ENCODE measurements at regions not wholly inside any gene's neighbourhood (a gene's known extent, or its start where the extent isn't known, plus 50 kb on each side); places are given as distances from the start of the nearest gene placed in this dataset.

DNA sequence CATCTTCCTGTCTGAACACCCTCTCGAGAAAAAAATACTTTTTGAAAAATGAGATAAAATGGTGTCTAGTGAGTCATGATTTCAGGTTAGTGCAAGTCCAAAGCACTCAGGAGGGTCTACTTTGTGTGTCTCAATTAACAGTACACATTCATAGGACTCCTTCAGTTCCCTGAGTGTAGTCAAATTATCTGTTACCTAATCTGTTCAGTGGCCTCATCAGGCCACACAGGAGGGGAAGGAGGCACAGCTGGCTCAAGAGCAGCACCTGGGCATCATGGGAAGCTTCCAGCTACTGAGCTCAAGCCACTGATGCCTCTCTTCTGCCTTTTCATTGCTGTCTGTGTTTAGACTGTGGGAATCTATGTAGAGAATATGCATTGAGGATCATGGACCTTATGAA lies 341.4 kb upstream of the SGO1 start:
- Histone ChIP-seq H3K4me2 (no peak overlapping the region), H3F3A (replicated peaks; ENCODE audit: low read depth) (no peaks in the 10 kb centered on the region), H3K27ac (ENCODE audit: low read depth) (no peak overlapping the region), H3K4me3 (no peak overlapping the region), H3K4me1 (ENCODE audit: insufficient read depth) (no peaks in the 10 kb centered on the region), H3K9me2 (ENCODE audit: insufficient read depth) (no peaks in the 10 kb centered on the region), H3K27me3 (ENCODE audit: insufficient read depth) (no peaks in the 10 kb centered on the region), H4K20me1 (replicated peaks; ENCODE audit: insufficient read depth) (no peaks in the 10 kb centered on the region), H2AFZ (no peak overlapping the region), H3K36me3 (ENCODE audit: insufficient read depth) (no peaks in the 10 kb centered on the region), H3K79me2 (replicated peaks; ENCODE audit: insufficient read depth) (no peaks in the 10 kb centered on the region)
- Mint-ChIP-seq H3K27me3 (ENCODE audit: insufficient read depth, low read depth, poor library complexity) (peaks cover 2% of the 10 kb centered on the region), H3K4me1 (no peaks in the 10 kb centered on the region), H3K36me3 (ENCODE audit: low read depth) (no peaks in the 10 kb centered on the region), H3K4me3 (no peak overlapping the region), H3K27ac (no peak overlapping the region), H3K9me3 (no peaks in the 10 kb centered on the region)
- TF ChIP-seq ZNF462 (CRISPR knock-in tag; IDR thresholded peaks at IDR 0.05) (no peak), EZH2phosphoT487 (IDR thresholded peaks at IDR 0.05; ENCODE audit: unreplicated experiment) (no peak), NANOG (IDR thresholded peaks at IDR 0.05; ENCODE audit: borderline replicate concordance) (no peak), POLR2AphosphoS5 (IDR thresholded peaks at IDR 0.05; ENCODE audit: low read depth) (no peak), EZH2 (IDR thresholded peaks at IDR 0.05; ENCODE audit: low read depth, unreplicated experiment) (no peak), JUNB (IDR thresholded peaks at IDR 0.05; ENCODE audit: unreplicated experiment) (no peak), ZNF114 (CRISPR knock-in tag; IDR thresholded peaks at IDR 0.05) (no peak), ETS1 (IDR thresholded peaks at IDR 0.05) (no peak), STAT1 (IDR thresholded peaks at IDR 0.05; ENCODE audit: unreplicated experiment) (no peak), ZNF331 (CRISPR knock-in tag; IDR thresholded peaks at IDR 0.05; ENCODE audit: low read depth) (no peak), CREB1 (CRISPR knock-in tag; IDR thresholded peaks at IDR 0.05; ENCODE audit: low read depth) (no peak)
- TF ChIP-seq, protein P1, sequence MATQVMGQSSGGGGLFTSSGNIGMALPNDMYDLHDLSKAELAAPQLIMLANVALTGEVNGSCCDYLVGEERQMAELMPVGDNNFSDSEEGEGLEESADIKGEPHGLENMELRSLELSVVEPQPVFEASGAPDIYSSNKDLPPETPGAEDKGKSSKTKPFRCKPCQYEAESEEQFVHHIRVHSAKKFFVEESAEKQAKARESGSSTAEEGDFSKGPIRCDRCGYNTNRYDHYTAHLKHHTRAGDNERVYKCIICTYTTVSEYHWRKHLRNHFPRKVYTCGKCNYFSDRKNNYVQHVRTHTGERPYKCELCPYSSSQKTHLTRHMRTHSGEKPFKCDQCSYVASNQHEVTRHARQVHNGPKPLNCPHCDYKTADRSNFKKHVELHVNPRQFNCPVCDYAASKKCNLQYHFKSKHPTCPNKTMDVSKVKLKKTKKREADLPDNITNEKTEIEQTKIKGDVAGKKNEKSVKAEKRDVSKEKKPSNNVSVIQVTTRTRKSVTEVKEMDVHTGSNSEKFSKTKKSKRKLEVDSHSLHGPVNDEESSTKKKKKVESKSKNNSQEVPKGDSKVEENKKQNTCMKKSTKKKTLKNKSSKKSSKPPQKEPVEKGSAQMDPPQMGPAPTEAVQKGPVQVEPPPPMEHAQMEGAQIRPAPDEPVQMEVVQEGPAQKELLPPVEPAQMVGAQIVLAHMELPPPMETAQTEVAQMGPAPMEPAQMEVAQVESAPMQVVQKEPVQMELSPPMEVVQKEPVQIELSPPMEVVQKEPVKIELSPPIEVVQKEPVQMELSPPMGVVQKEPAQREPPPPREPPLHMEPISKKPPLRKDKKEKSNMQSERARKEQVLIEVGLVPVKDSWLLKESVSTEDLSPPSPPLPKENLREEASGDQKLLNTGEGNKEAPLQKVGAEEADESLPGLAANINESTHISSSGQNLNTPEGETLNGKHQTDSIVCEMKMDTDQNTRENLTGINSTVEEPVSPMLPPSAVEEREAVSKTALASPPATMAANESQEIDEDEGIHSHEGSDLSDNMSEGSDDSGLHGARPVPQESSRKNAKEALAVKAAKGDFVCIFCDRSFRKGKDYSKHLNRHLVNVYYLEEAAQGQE (IDR thresholded peaks at IDR 0.05; ENCODE audit: unreplicated experiment) = no peak
- TF ChIP-seq, protein P2, sequence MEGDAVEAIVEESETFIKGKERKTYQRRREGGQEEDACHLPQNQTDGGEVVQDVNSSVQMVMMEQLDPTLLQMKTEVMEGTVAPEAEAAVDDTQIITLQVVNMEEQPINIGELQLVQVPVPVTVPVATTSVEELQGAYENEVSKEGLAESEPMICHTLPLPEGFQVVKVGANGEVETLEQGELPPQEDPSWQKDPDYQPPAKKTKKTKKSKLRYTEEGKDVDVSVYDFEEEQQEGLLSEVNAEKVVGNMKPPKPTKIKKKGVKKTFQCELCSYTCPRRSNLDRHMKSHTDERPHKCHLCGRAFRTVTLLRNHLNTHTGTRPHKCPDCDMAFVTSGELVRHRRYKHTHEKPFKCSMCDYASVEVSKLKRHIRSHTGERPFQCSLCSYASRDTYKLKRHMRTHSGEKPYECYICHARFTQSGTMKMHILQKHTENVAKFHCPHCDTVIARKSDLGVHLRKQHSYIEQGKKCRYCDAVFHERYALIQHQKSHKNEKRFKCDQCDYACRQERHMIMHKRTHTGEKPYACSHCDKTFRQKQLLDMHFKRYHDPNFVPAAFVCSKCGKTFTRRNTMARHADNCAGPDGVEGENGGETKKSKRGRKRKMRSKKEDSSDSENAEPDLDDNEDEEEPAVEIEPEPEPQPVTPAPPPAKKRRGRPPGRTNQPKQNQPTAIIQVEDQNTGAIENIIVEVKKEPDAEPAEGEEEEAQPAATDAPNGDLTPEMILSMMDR (conservative IDR thresholded peaks at IDR 0.05; ENCODE audit: low read depth in 2 of 2) = no peak
- no peak for DNase-seq (ENCODE audit: low spot score)
- no peak for ATAC-seq
